ENCODE measurements at regions not wholly inside any gene's neighbourhood (a gene's known extent, or its start where the extent isn't known, plus 50 kb on each side); places are given as distances from the start of the nearest gene placed in this dataset.

GRCh38 chr1:4298361-4299083 lies 355.9 kb upstream of the AJAP1 start:
- DNase-seq, result no peak

- DNase-seq, result no peak
These were observed 353.4 kb upstream of the AJAP1 start for GRCh38 chr1:4301007-4301406.

GRCh38 chr1:4303303-4303702 lies 351.1 kb upstream of the AJAP1 start:
- DNase-seq, result no peak

GRCh38 chr1:4305526-4306301 lies 348.7 kb upstream of the AJAP1 start:
- no peak for DNase-seq

GRCh38 chr1:4306559-4307467 lies 347.6 kb upstream of the AJAP1 start:
- DNase-seq, result no peak

- no peak for DNase-seq
These were observed 347.0 kb upstream of the AJAP1 start for GRCh38 chr1:4307468-4307845.

- DNase-seq, result no peak
These were observed 346.4 kb upstream of the AJAP1 start for GRCh38 chr1:4307911-4308545.

GRCh38 chr1:4308806-4309205 lies 345.6 kb upstream of the AJAP1 start:
- no peak for DNase-seq

- no peak for DNase-seq
These were observed 344.6 kb upstream of the AJAP1 start for GRCh38 chr1:4309676-4310320.

GRCh38 chr1:4310396-4310923 lies 343.9 kb upstream of the AJAP1 start:
- no peak for DNase-seq

GRCh38 chr1:4312024-4312423 lies 342.4 kb upstream of the AJAP1 start:
- no peak for DNase-seq

- no peak for DNase-seq
These were observed 339.2 kb upstream of the AJAP1 start for GRCh38 chr1:4315202-4315601.

- DNase-seq, result no peak
These were observed 337.2 kb upstream of the AJAP1 start for GRCh38 chr1:4317207-4317606.

GRCh38 chr1:4318720-4319119 lies 335.7 kb upstream of the AJAP1 start:
- no peak for DNase-seq

GRCh38 chr1:4319496-4319895 lies 334.9 kb upstream of the AJAP1 start:
- no peak for DNase-seq

- DNase-seq, result no peak
These were observed 331.5 kb upstream of the AJAP1 start for GRCh38 chr1:4322881-4323280.

- no peak for DNase-seq
These were observed 331.1 kb upstream of the AJAP1 start for GRCh38 chr1:4323309-4323708.

- no peak for DNase-seq
These were observed 329.9 kb upstream of the AJAP1 start for GRCh38 chr1:4324525-4324924.

GRCh38 chr1:4327142-4327541 lies 327.3 kb upstream of the AJAP1 start:
- no peak for DNase-seq

GRCh38 chr1:4328402-4329071 lies 325.9 kb upstream of the AJAP1 start:
- no peak for DNase-seq
